Astrocyte of the cerebellum (primary cell): ENCODE measurements at regions not wholly inside any gene's neighbourhood (a gene's known extent, or its start where the extent isn't known, plus 50 kb on each side); places are given as distances from the start of the nearest gene placed in this dataset.

ENCODE experiments used
- DNase-seq: peaks from one replicate; pipeline ENCODE4 v3.0.0-alpha.2; 2011; ENCODE audit warnings: low read depth
- H3K4me3 ChIP-seq: 2 replicates; pipeline ENCODE4 v1.5.1; 2011; ENCODE audit warnings: mild to moderate bottlenecking, low read depth, low read length, moderate library complexity
- CTCF ChIP-seq: IDR thresholded peaks from 2 replicates; pipeline ENCODE4 v1.5.1; 2012; ENCODE audit warnings: low read length, low read depth, moderate library complexity, mild to moderate bottlenecking; ENCODE audit errors: missing control alignments
- in situ Hi-C: cut with HindIII; loops from 2 replicates; pipeline ENCODE4 v1.10.0; 2017; ENCODE audit warnings: low sequenced_read_pairs

GRCh38 chr2:200051611-200051945 lies 96.2 kb downstream of the MAIP1 start:
- TF ChIP-seq CTCF, result no peak
- H3K4me3 ChIP-seq, result no peak overlapping the region
- peak; percentile 13 for DNase-seq
- in situ Hi-C loops, result no loop called here

- in situ Hi-C loops, result no loop called here
- H3K4me3 ChIP-seq, result no peak overlapping the region
- no peak for DNase-seq
- TF ChIP-seq CTCF, result no peak
Observed at GRCh38 chr2:200052627-200053026, 97.2 kb downstream of the MAIP1 start.

- no peak for TF ChIP-seq CTCF
- DNase-seq, result no peak
- no peak overlapping the region for H3K4me3 ChIP-seq
- in situ Hi-C loops, result no loop called here
Observed at GRCh38 chr2:200054681-200055468, 99.5 kb downstream of the MAIP1 start.

GRCh38 chr2:200056105-200056504 lies 100.7 kb downstream of the MAIP1 start:
- DNase-seq, result no peak
- no peak for TF ChIP-seq CTCF
- H3K4me3 ChIP-seq, result no peak overlapping the region
- in situ Hi-C loops, result no loop called here

- no peak for TF ChIP-seq CTCF
- no peak overlapping the region for H3K4me3 ChIP-seq
- in situ Hi-C loops, result no loop called here
- DNase-seq, result no peak
Observed at GRCh38 chr2:200063155-200063554, 107.8 kb downstream of the MAIP1 start.

GRCh38 chr2:200064879-200065278 lies 109.5 kb downstream of the MAIP1 start:
- in situ Hi-C loops, result no loop called here
- DNase-seq, result no peak
- TF ChIP-seq CTCF, result no peak
- no peak overlapping the region for H3K4me3 ChIP-seq
